Heart left ventricle (tissue), 16 donors: ENCODE measurements at regions not wholly inside any gene's neighbourhood (a gene's known extent, or its start where the extent isn't known, plus 50 kb on each side); places are given as distances from the start of the nearest gene placed in this dataset.

Source experiments
- ATAC-seq, 4 donors: fragments of 200-7000 bp; cut with Tn5 transposase; one replicate each; pipeline ENCODE4 v1.9.1; 2020 to 2022; ENCODE audit warnings: moderate library complexity in 4 of 4, mild to moderate bottlenecking in 3 of 4, moderate number of reproducible peaks in 1 of 4
- DNase-seq, 5 donors: peaks; one replicate each; pipeline ENCODE4 v3.0.0-alpha.2; 2020
- H3K27ac ChIP-seq, 12 donors: fragments of 200-600 bp; sonication (generic) in 4 of 12; one replicate each; pipeline versions ENCODE4 v1.5.0 to v1.8.0; 2016 to 2022; ENCODE audit warnings: mild to moderate bottlenecking in 2 of 12
- H3K27me3 ChIP-seq, 9 donors: fragments of 200-600 bp; sonication (generic) in 2 of 9; one replicate each; pipeline versions ENCODE4 v1.5.1 to v1.8.0; 2016 to 2022; ENCODE audit warnings: mild to moderate bottlenecking in 3 of 9
- H3K36me3 ChIP-seq, 9 donors: fragments of 200-600 bp; sonication (generic) in 2 of 9; one replicate each; pipeline versions ENCODE4 v1.5.0 to v1.8.0; 2018 to 2022; ENCODE audit warnings: mild to moderate bottlenecking in 2 of 9
- H3K4me1 ChIP-seq, 12 donors: fragments of 200-600 bp; sonication (generic) in 4 of 12; one replicate each; pipeline versions ENCODE4 v1.5.0 to v1.8.0; 2016 to 2022; ENCODE audit warnings: mild to moderate bottlenecking in 3 of 12
- H3K4me3 ChIP-seq, 12 donors: fragments of 200-600 bp; sonication (generic) in 4 of 12; one replicate each; pipeline versions ENCODE4 v1.5.0 to v1.8.0; 2017 to 2022; ENCODE audit warnings: mild to moderate bottlenecking in 9 of 12, moderate library complexity in 4 of 12
- H3K9me3 ChIP-seq, 12 donors: fragments of 200-600 bp; sonication (generic) in 4 of 12; one replicate each; pipeline versions ENCODE4 v1.5.0 to v1.8.0; 2016 to 2022; ENCODE audit warnings: mild to moderate bottlenecking in 1 of 12
- CTCF ChIP-seq, 12 donors: fragments of 200-600 bp; sonication (generic) in 4 of 12; IDR thresholded peaks; one replicate each; pipeline versions ENCODE4 v1.5.0 to v1.8.0; 2018 to 2022; ENCODE audit warnings: antibody characterized with exemption in 12 of 12, mild to moderate bottlenecking in 5 of 12
- POLR2A ChIP-seq, 2 donors: fragments of 450-650 bp; IDR thresholded peaks; one replicate each; pipeline ENCODE4 v1.6.1; 2017; ENCODE audit warnings: antibody characterized with exemption in 2 of 2, mild to moderate bottlenecking in 2 of 2, moderate library complexity in 2 of 2
- WGBS, 4 donors: extraction: QIAGEN DNeasy Blood & Tissue Kit in 2 of 4; methylation state at CpG; one replicate each; pipeline versions ENCODE4 v1.1.5 to v1.1.7; 2013 to 2018; 5-methylcytosine and 5-hydroxymethylcytosine counted together
- intact Hi-C, 10 donors: fragments of 100-400 bp; cut with DNase I; formaldehyde crosslinking; loops; one replicate each; pipeline versions ENCODE4 v1.11.1 to v1.14.2; 2022
- donor health status: ischemic (EF 13 %, LVEDD 7.1; RV severe dilation, severe dysfunction).
- donor health status: healthy with polysubstance abuse.
- donor health status: DM: no; HTN: yes; CAD: no.
- donor health status: DM: no; HTN: no; CAD: no.
- donor health status: ischemic (EF 25% LVEDD 6.9; RV normal size, moderate dysfunction).
- donor health status: ischemic (EF 25% LVEDD 5.7; RV mildly dilated, moderate dysfunction).
- donor health status: healthy.
- donor health status: DM: yes; HTN: yes; CAD: no.
- donor health status: ischemic (EF 35%, LVEDD 5.7; RV mildly dilated, moderate dysfunction).
- donor health status: nonischemic (EF 11% LVEDD 7.7; RV severe dilation, severe dysfunction).
- donor health status: DM: yes; HTN: yes; CAD: no.
- donor health status: PGD.
- donor health status: ischemic (EF 29% LVEDD 5.4; RV normal size, mild dysfunction).
- donor health status: nonischemic (EF 23%, LVEDD 6.1; RV moderate dilation, normal function).

GRCh38 chr9:7988644-7989280 lies 189.2 kb upstream of the DMAC1 start:
- 63 to 71% (median 70%) methylated on average over 1 of the region's 1 CpG for WGBS, 4 donors
- Histone ChIP-seq H3K9me3 (no peaks in the 10 kb centered on the region), H3K27me3 (no peaks in the 10 kb centered on the region), H3K4me3 (no peak overlapping the region), H3K36me3 (no peaks in the 10 kb centered on the region), H3K27ac (no peak overlapping the region), H3K4me1 (peaks cover 0 to 4% (median 0%) of the 10 kb centered on the region in 12 donors)
- ATAC-seq, result no peak
- intact Hi-C loops, result no loop called here
- no peak for TF ChIP-seq CTCF (IDR thresholded peaks at IDR 0.05)
- no peak for TF ChIP-seq POLR2A (IDR thresholded peaks at IDR 0.05)
- DNase-seq, result no peak

- intact Hi-C loops, result no loop called here
- DNase-seq (no peak), ATAC-seq (no peak)
- Histone ChIP-seq H3K27me3 (no peaks in the 10 kb centered on the region), H3K9me3 (no peaks in the 10 kb centered on the region), H3K27ac (no peak overlapping the region), H3K4me1 (peaks cover 0 to 10% (median 0%) of the 10 kb centered on the region in 12 donors), H3K4me3 (no peak overlapping the region), H3K36me3 (no peaks in the 10 kb centered on the region)
- no peak for TF ChIP-seq CTCF (IDR thresholded peaks at IDR 0.05)
- no peak for TF ChIP-seq POLR2A (IDR thresholded peaks at IDR 0.05)
- 58 to 71% (median 62%) methylated on average over 5 of the region's 5 CpGs for WGBS, 4 donors
Observed at GRCh38 chr9:7984692-7985091, 185.1 kb upstream of the DMAC1 start.

- Histone ChIP-seq H3K27ac (no peak overlapping the region), H3K4me1 (peaks cover 0 to 10% (median 0%) of the 10 kb centered on the region in 12 donors), H3K36me3 (no peaks in the 10 kb centered on the region), H3K4me3 (no peak overlapping the region), H3K9me3 (no peaks in the 10 kb centered on the region), H3K27me3 (no peaks in the 10 kb centered on the region)
- ATAC-seq (no peak), DNase-seq (no peak)
- TF ChIP-seq CTCF (IDR thresholded peaks at IDR 0.05), result no peak
- intact Hi-C loops, result no loop called here
- WGBS, 4 donors, result 35 to 60% (median 47%) methylated on average over 2 of the region's 2 CpGs
Observed at GRCh38 chr9:7984203-7984602, 184.6 kb upstream of the DMAC1 start.

- WGBS, 4 donors, result 12 to 24% (median 17%) methylated on average over 5 of the region's 5 CpGs
- ATAC-seq, result no peak
Observed at GRCh38 chr9:7983490-7983889, 183.9 kb upstream of the DMAC1 start.

More at GRCh38 chr9:7983490-7983889, 183.9 kb upstream of the DMAC1 start:
- Histone ChIP-seq H3K4me1 (peaks cover 0 to 10% (median 0%) of the 10 kb centered on the region in 12 donors), H3K9me3 (no peaks in the 10 kb centered on the region), H3K27me3 (no peaks in the 10 kb centered on the region), H3K36me3 (no peaks in the 10 kb centered on the region), H3K4me3 (peak overlapping the region in 2 of 12 donors; percentile 12 to 14), H3K27ac (no peak overlapping the region)
- intact Hi-C loops, result no loop called here
- TF ChIP-seq CTCF (IDR thresholded peaks at IDR 0.05) (no peak), POLR2A (IDR thresholded peaks at IDR 0.05) (no peak)
- no peak for DNase-seq
